Left renal cortex interstitium (tissue), 4 donors: ENCODE measurements at regions not wholly inside any gene's neighbourhood (a gene's known extent, or its start where the extent isn't known, plus 50 kb on each side); places are given as distances from the start of the nearest gene placed in this dataset.
A peak's percentile ranks its signal among the peaks of the same experiment; 100 is the strongest.
"Not testable (repeated sequence)": the region's sequence is repeated elsewhere in the genome, so short reads cannot be mapped to it uniquely, and the experiment has no call there.

ENCODE experiments used
- DNase-seq, 4 donors: peaks; one replicate each; pipeline ENCODE4 v3.0.0-alpha.2; 2013; ENCODE audit warnings: low read depth in 4 of 4, low spot score in 2 of 4, missing footprints in 1 of 4

DNA sequence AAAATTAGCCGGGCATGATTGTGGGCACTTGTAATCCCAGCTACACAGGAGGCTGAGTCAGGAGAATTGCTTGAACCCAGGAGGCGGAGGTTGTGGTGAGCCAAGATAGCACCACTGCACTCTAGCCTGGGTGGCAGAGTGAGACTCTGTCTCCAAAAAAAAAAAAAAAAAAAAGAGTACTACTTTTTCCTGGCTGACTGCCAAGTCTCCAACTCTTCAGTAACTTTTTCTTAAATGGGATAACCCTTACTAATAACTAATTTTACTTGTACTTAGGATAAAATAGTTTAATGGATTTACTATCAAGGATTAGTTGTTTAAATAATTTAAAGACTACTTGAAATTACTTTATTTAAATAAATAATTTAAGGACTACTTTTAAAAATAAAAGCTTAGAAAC, 158.8 kb upstream of the CAND1 start:
- not testable (repeated sequence) for DNase-seq

DNA sequence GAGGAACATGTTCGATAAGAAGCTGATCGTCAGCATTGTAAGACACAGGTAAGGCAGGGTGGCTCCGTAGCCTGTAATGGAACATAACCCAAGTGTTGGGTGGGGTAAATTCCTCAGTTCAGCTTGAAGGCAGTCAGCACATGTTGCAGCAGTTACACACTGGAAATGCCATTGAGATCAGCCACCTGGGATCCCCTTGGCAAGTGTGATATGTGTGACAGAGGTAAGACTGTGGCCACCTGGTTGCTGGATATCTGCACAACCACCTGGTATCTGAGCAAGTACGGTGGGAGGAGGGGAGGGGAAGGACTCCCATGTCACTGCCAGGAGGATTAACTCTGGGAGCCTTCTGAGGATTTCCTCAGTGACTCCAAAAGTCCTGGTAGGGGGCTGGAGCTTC, 158.0 kb upstream of the CAND1 start:
- no peak for DNase-seq

- DNase-seq = no peak
These were observed 156.6 kb upstream of the CAND1 start for GRCh38 chr12:67112586-67112985.

DNA sequence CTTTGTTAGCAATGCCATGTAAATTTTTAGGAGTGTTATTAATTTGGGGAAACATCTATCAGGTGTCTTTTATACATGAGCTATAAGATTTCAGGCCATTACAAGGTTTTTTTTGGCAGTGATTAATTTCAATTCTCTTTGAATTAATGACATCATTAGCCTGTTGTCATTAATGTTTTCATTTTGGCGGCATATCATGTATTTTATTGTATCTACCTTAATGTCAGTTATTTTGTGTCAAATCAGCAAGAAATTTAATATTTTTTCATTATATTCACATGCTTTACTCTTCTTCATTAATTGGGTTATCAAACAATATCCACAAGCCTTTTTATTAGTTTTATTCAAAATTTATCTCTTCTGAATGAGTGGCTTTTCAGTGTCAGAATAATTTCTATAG, 153.0 kb upstream of the CAND1 start:
- no peak for DNase-seq

DNA sequence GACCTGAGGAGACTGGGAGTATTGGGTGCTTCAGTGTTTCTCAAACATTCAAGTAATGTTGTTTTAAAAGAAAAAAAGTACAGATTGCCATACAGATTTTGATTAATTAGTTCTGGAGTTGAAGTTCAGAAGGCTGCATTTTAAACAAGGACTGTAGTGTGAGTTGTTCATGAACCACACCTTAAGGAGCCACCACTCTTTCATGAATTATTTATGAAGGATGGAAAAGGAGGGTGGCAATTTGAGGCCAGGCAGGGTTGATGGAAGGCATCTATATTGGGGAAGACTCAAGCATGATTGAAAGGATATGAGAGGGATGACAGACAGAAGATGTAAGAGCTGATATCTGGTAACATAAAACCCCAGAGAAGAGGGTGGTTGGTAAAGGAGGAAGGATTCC, 146.6 kb upstream of the CAND1 start:
- DNase-seq = no peak

DNA sequence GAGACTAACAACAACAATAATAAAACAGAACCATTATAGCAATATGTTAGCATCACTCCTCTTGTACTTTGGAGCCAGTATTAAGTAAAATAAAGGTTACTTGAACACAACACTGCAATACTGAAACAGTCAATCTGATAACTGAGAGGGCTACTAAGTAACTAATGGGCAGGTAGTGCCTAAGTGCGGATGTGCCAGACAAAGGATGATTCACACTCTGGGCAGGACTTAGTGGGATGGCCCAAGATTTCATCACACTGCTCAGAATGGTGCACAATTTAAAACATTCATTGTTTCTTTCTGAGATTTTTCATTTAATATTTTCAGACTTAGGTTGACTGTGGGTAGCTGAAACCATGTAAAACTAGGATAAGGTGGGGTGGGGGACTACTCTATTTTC, 131.9 kb upstream of the CAND1 start:
- no peak for DNase-seq

DNA sequence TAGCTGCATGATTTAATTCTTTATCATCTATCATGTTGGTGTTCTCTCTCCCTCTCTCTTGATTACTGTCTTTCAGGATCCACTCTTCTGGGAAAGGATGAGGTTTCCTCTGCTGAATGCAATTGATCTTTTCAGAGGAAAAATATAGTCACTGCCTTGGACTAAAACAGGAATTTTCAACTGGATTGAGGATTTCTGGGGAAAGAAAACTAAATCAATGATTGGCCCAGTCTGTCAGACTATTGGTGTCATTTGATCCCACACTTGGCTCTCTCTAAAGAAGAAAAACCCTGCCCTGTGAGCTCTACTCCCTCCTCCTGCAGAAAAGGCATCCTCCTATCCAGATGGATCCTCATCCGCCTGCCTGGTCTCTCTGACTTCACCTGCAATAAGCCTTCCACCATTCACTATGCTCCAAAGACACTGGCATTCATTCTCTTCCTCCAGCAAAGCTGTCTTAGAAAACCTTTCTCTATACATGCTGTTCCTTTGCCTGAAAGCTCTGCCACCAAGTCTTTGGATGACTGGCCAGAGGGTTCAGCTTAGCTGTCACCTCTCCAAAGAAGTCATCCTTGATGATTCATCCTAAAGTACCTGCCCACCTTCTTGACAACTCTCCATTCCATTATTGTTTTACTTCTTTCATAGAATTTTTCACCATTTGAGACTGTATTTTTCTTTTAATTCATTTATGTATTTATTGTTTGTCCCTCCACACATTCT, 127.7 kb upstream of the CAND1 start:
- no peak for DNase-seq

DNA sequence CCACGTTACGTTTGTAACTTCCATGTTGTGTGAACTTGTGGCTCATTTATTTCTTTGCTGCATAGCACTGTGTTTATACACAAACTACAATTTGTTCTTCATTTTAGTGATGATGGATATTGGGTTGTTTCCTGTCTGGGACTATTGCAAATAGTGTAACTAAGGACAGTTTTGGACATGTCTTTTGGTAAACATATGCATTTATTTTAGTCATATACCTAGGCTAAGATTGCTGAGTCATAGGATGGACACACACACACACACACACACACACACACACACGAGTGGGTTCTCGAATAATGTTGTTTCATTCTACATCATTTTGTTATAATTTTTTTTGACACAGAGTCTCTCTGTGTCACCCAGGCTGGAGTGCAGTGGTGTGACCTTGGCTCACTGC, 123.5 kb upstream of the CAND1 start:
- DNase-seq = no peak

- DNase-seq = no peak
These were observed 122.1 kb upstream of the CAND1 start for GRCh38 chr12:67147030-67147429.

DNA sequence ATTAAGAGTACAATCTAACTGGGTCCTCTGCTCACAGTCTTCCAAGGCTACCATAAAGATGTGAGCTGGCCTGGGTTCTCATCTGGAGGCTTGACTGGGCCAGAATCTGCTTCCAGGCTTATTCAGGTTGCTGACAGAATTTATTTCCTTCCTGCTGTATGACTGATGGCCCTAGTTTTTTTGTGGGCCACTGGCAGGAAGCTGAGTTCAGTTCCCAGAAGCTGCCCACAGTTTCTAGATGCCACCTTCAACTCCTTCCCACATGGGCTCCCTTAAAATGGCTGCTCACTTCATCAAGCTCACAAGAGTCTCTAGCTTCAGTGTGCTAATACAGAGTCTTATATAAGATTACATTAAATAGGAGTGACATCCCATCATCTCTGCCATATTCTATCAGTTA, 121.7 kb upstream of the CAND1 start:
- no peak for DNase-seq

- no peak for DNase-seq
These were observed 120.9 kb upstream of the CAND1 start for GRCh38 chr12:67148265-67148664.

- peak in 3 of 4 donors; percentile 18 to 53 (median 41) for DNase-seq
These were observed 117.3 kb upstream of the CAND1 start for GRCh38 chr12:67151886-67152285.

DNA sequence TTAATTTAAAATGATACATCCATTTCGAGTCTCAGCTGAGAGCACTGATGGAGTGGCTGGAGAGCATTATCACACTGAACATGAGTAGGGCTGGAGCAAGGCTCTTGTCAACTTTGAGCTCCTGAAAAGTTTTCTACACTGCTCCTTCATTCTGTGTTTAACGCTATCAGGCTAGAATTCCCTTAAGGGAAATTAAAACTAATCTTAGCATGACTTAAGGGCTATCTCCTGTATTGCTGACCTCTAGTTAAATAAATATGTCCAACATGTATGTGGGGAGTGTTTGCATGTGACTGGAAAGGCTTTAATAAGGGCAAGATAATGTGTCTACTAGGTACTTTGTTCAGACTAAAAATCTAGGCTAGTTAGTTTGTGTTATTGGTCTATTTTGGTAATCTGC, 116.7 kb upstream of the CAND1 start:
- peak in 3 of 4 donors; percentile 3 to 43 (median 23) for DNase-seq

- DNase-seq = no peak
These were observed 114.3 kb upstream of the CAND1 start for GRCh38 chr12:67154901-67155300.

DNA sequence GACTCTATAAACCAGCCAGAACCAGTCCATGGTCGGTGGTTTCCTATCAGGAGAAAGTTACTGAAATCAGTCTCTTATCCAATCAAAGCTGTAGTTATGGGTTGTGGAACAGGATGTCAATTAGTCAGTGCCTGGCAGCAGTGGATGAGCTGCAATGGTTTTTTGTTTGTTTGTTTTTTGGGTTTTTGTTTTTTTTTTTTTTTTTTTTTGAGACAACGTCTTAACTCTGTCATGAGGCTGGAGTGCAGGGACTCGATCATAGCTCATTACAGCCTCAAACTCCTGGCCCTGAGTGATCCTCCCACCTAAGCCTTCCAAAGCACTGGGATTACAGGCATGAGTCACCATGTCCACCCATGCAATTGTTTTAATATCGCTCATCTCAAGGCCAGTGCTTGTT, 113.3 kb upstream of the CAND1 start:
- DNase-seq = no peak

DNA sequence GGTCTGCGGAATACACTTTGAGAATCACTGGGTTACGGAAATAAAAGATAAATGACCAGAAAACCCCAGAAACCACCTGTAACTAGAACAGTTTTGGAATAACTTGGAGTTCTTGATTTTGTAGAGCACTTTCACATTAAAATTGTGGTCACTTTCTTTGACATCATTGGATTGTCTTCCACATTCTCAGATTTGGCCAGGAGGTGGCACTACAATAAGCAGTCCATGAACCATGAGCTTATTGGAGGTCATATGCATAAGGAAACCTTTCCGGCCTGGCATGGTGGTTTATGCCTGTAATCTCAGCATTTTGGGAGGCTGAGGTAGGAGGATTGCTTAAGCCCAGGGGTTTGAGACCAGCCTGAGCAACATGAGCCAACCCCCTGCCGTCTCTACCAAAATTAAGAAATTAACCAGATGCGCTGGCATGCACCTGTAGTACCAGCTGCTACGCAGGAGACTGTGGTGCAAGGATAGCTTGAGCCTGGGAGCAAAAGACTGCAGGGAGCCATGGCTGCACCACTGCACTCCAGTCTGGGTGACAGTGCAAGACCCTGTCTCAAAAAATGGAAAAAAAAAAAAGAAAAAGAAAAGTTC, 107.7 kb upstream of the CAND1 start:
- DNase-seq = no peak

DNA sequence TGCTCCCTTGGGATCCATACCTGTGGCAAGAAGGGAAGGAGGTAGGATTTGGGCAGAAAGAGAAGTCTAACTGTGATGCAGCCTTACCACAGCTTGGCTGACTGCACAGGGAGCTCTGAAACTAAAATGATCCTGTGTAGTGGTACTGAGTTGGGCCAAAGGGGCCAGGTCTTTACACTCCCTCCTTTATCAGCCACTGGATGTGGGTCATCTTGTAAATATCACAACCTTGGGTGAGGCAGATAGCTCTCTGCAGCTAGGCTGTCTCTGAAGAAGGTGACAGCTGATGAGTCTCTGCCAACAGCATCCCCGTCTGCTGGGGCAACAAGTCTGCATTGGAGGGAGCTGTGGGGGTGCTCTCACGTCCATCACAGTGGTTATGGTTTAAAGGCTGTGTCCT, 95.9 kb upstream of the CAND1 start:
- DNase-seq = no peak

GRCh38 chr12:67182551-67182950, 86.6 kb upstream of the CAND1 start:
- DNase-seq = no peak

DNA sequence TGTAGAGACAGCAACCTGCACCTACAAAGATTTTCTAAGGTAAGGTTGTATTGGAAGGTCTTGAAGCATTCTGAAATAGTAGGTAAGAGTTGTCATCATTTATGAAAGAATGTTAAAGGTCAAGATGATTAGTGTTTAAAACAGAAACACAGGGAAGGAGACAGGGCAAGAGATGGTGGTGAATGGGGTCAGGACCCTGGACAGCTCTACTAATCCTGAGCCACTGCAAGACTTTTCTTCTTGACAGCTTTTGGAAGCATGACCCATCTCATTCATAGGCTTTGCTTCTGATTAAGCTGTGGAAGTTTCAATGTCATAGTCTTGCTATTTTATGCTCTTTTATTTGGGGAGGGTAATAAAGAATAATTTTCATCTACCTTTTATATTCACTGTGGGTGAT, 75.5 kb upstream of the CAND1 start:
- DNase-seq = peak in 3 of 4 donors; percentile 6 to 31 (median 18)

- no peak for DNase-seq
These were observed 68.8 kb upstream of the CAND1 start for GRCh38 chr12:67200386-67200785.

DNA sequence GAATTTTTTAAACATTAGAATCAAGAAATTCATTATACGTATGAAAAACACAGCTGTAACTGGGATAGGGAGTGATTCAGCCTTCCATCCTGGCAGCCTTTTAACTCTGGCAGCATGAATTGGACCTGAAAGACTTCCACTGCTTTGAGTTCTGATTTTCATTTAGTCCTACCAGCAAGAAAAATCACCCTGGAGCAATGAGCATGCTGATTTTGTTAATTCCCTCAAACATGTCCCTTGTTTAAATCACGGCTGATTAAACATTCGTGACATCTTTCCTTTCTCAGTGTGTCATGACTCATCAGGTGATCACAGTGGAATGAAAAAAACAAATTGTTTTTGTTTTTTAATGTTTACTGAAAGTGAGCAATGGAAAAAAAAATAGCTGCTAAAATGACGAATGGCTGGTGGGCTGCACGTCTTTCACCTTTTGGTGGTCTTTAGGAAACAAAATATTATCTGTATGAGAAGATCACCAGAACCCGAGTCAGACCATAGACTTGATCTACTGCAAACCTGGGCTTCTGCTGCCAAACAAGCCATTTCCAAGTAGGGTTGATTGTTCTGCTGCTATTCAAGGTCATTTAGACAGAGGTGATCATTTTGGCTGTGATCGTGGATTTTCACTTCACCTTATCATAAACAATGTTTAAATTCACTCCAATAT, 67.0 kb upstream of the CAND1 start:
- no peak for DNase-seq

DNA sequence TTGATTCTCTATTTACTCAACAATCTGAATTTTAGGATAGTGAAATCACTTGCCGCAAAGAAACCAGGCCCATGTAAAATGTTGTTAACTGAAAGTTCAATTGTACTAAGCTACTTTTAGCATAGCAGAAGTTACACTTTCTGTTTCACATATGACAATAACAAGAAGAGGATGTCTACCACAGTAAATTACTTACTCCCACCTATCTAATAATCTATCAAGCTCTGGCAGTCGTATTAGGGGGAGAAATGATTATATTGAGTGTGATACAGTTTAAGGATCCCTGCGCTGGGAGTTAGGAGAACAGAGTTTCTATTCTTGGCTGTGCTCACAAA, 66.5 kb upstream of the CAND1 start:
- no peak for DNase-seq
